ENCODE measurements at regions not wholly inside any gene's neighbourhood (a gene's known extent, or its start where the extent isn't known, plus 50 kb on each side); places are given as distances from the start of the nearest gene placed in this dataset.

- no peak for TF ChIP-seq CTCF (conservative IDR thresholded peaks at IDR 0.05)
- no peak for TF ChIP-seq ZFX (IDR thresholded peaks at IDR 0.05)
Observed at GRCh38 chr2:5515693-5516092, 176.5 kb upstream of the SOX11 start.

All from C4-2B (cell line).